OCI-LY1 (cell line): ENCODE measurements at regions not wholly inside any gene's neighbourhood (a gene's known extent, or its start where the extent isn't known, plus 50 kb on each side); places are given as distances from the start of the nearest gene placed in this dataset.

Source experiments
- CTCF ChIP-seq: fragments of 200-600 bp; sonication (generic), shearing (Covaris generic); IDR thresholded peaks from 2 replicates; pipeline ENCODE4 v1.5.1; 2017; ENCODE audit warnings: mild to moderate bottlenecking, antibody characterized with exemption, low read length, moderate library complexity, mixed read lengths
- EZH2 ChIP-seq: fragments of 200-600 bp; sonication (generic), shearing (Covaris generic); IDR thresholded peaks from 2 replicates; pipeline ENCODE4 v1.8.0; 2017; ENCODE audit warnings: borderline replicate concordance, mixed run types, mild to moderate bottlenecking, antibody characterized with exemption, low read length, moderate library complexity, mixed read lengths

- TF ChIP-seq CTCF (no peak), EZH2 (no peak)
Measured at GRCh38 chr20:17827759-17828559, 128.2 kb downstream of the BANF2 start.
